Renal cortical epithelial cell (primary cell): ENCODE measurements at regions not wholly inside any gene's neighbourhood (a gene's known extent, or its start where the extent isn't known, plus 50 kb on each side); places are given as distances from the start of the nearest gene placed in this dataset.
"Not testable (repeated sequence)": the region's sequence is repeated elsewhere in the genome, so short reads cannot be mapped to it uniquely, and the experiment has no call there.

Experiments used
- DNase-seq: peaks from one replicate; pipeline ENCODE4 v3.0.0-alpha.2; 2011; ENCODE audit warnings: low read depth

DNA sequence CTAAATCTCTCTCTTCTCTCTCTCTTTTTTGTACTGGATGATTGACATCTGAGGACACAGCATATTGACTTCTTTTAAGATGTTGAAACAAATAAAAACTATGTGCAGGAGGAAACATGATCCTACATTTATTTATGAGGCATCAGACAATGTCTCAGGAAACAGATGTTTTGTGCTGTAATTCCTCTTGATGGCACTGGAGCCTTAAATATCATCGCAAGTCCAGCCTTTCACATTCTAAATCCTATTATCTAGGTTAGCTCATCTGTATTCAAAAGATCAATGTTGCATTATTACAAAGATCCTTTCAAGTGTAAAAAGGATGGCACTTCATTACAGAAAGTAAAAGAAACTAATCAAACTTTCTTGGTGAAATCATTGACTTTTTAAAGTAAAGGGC, 63.9 kb downstream of the MAT2B start:
- peak; percentile 42 for DNase-seq

DNA sequence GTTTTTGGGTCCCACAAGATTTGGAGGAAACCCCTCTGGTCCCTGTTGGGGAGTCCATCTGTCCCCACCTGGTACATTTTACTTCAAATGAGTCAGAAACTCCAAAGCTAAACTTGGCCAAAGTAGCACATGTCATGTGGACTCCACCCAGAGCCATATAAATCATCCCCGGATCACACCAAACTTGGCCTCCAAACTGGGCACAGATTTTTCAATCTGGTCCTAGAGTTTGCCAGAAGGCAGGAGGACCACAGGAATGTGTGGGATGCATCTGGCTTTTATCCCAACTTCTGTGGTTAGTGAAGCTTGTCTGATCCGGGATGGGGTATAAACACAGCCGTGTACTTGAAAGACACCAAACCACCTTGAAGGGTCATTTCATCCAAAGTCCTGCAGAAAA, 66.3 kb downstream of the MAT2B start:
- peak; percentile 94 for DNase-seq

- no peak for DNase-seq
Measured at GRCh38 chr5:163574472-163575440, 69.3 kb downstream of the MAT2B start.

DNA sequence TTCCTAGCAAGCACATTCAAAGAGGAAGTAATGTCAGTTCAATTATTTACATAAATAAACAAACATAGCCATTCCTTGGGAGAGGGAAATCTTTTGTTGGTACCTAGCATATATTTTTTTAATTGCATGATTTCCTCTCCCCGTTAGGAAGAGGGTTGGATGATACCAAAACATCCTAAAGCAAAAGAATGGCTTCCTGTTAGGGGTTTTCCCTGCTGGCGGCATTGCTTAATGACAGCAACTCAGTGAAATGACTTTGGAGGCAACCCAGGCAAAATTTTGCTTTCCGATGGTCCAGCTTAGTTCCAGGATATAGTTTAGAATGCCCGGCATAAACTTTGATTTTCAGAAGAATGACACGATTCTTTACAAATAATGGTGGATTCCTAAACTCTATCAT, 73.2 kb downstream of the MAT2B start:
- DNase-seq = peak; percentile 11

GRCh38 chr5:163579729-163580128, 74.3 kb downstream of the MAT2B start:
- no peak for DNase-seq

DNA sequence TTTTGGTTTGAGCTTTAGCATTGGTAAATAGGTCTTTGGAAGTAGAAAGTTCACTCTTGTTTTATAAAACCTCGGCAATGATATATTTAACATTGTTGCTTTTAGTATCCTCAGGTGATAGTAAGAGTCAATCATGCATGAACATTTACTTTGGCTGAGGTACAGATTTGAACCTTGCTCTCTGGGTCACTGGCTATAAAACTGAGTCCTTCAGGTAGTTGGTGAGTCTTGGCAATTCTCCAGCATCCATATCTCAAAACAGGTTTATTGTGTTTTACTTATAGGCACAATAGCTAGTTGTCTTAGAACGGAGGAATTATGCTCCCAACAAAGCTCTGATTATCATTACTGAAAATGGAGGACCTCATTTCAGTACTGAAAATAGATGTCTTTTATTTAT, 75.1 kb downstream of the MAT2B start:
- DNase-seq = peak; percentile 71

DNA sequence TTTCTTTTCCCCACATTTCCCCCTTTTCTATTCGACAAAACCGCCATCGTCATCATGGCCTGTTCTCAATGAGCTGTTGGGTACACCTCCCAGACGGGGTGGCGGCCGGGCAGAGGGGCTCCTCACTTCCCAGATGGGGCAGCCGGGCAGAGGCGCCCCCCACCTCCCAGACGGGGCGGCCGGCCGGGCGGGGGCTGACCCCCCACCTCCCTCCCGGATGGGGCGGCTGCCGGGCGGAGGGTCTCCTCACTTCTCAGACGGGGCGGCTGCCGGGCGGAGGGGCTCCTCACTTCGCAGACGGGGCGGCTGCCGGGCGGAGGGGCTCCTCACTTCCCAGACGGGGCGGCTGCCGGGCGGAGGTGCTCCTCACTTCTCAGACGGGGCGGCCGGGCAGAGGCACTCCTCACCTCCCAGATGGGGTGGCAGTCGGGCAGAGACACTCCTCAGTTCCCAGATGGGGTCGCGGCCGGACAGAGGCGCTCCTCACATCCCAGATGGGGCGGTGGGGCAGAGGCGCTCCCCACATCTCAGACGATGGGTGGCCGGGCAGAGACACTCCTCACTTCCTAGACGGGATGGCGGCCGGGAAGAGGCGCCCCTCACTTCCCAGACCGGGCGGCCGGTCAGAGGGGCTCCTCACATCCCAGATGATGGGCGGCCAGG, 78.2 kb downstream of the MAT2B start:
- not testable (repeated sequence) for DNase-seq

GRCh38 chr5:163585206-163585605, 79.8 kb downstream of the MAT2B start:
- DNase-seq = peak; percentile 79

GRCh38 chr5:163586531-163586956, 81.1 kb downstream of the MAT2B start:
- DNase-seq = peak; percentile 92

DNA sequence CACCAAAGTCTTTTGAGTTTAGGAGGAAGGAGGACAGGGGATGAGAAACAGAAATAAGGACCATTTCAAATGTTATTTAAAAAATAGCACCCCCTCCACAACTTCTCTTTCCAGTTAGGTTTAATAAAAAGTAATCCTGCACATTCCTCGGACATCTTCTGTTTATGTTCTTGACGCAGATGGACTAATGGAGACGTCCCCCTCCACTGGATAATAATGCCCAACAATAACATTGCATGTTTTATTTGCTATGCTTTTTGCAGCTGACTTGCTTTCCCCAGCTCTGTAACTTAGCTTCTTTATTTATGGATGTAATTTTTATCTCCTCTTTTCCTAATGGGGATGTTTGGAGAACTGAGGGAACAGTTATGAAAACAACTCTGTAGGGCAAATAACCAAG, 89.5 kb downstream of the MAT2B start:
- no peak for DNase-seq

- DNase-seq = no peak
Measured at GRCh38 chr5:163595932-163596607, 90.7 kb downstream of the MAT2B start.

- DNase-seq = no peak
Measured at GRCh38 chr5:163596608-163597315, 91.3 kb downstream of the MAT2B start.

GRCh38 chr5:163604013-163604412, 98.6 kb downstream of the MAT2B start:
- DNase-seq = no peak

GRCh38 chr5:163607256-163607655, 101.8 kb downstream of the MAT2B start:
- no peak for DNase-seq

- DNase-seq = no peak
Measured at GRCh38 chr5:163608621-163609020, 103.2 kb downstream of the MAT2B start.

DNA sequence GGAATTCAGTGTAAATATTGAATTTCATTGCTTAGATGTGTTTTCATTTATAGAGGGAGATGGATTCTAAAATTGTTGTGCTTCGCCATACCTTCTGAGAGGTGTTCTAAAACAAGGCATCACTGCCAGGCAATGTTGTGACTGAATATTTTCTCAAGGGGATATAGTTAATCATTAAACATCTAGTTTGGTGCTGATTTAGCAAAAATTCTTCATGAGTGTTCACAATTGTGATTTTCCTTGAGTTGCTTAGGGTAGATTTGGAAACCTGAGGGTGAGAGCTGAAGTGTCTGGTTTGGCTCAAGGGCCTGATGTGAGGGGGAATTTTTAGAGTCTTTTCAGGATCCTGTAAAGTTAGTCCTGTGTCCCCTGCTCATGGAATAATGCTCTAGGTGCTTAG, 104.5 kb downstream of the MAT2B start:
- peak; percentile 36 for DNase-seq

DNA sequence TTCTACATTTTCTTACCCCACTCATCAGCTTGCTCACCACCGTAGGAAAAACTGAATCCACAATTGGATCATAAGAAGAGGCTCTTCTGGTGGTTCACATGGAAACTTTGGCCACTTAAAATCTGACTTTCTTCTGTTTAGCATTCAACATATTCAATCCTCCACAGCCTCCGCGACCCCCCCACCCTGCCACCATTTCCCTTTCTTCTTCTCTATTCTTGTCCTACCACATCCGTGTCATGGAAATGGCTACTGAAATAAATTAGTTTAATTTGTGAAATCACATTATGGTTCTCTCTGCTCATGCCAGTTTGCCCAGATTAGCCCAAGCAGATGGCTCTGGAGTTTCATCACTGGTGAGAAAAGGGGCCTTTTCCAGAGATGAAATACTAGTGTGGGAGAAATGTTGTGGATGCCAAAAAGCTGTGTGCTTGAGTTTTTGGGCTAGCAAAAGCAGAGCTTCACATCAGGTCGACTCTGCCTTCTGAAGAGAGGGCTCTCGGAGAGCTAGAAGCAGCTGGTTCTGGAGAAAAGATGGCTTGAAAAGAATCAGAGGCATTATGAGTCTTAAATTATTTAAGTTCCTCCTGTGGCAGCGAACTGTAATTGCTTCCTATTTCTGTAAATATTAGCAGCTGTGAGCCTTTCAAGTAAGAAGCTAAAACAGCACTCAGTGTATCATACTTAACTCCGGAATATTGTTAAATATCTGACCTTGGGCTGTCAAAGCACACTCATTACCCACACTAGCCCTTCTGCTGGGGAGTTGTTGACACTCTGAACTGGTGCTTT, 107.1 kb downstream of the MAT2B start:
- no peak for DNase-seq

- no peak for DNase-seq
Measured at GRCh38 chr5:163613150-163613442, 107.7 kb downstream of the MAT2B start.

DNA sequence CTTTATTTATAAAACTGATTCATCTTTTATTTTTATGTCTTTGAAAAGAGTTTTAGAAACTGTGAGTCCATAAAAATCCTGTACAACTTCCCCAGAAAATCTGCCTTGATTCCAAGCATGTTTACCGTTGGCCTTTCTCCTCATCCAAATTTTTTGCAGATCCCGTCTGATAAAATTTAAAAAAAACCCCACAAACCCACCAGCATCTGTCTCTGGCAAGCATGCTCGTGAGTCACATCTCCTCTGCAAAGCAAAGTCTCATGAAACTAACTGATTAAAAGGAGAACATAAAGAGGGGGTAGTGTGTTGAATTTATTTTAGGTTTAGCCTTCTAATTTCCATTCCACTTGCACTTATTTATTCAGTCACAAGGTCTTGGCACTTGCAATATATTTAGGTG, 109.4 kb downstream of the MAT2B start:
- DNase-seq = no peak

- DNase-seq = no peak
Measured at GRCh38 chr5:163619273-163619934, 114.0 kb downstream of the MAT2B start.

GRCh38 chr5:163619951-163620350, 114.5 kb downstream of the MAT2B start:
- no peak for DNase-seq
